ENCODE measurements at regions not wholly inside any gene's neighbourhood (a gene's known extent, or its start where the extent isn't known, plus 50 kb on each side); places are given as distances from the start of the nearest gene placed in this dataset.

DNA sequence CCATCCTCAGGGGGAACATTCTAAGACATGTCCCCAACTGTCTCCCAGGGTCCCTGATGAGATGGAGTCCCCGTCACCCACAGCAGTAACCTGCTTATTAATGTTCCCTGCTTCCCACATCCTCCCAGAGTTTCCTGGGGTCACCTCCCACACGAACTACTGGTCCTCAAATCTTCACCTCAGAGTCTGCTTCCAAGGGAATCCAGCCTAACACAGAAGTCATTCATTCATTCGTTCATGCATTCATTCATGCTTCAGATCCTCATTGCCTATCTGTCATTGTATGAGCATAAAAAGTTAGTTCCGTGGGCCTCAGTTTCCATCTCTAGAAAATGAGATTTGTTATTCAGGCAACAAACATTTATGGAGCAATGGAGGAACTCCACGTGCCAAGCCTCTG is 516.2 kb downstream of the SHQ1 start:
- TF ChIP-seq, protein P1, sequence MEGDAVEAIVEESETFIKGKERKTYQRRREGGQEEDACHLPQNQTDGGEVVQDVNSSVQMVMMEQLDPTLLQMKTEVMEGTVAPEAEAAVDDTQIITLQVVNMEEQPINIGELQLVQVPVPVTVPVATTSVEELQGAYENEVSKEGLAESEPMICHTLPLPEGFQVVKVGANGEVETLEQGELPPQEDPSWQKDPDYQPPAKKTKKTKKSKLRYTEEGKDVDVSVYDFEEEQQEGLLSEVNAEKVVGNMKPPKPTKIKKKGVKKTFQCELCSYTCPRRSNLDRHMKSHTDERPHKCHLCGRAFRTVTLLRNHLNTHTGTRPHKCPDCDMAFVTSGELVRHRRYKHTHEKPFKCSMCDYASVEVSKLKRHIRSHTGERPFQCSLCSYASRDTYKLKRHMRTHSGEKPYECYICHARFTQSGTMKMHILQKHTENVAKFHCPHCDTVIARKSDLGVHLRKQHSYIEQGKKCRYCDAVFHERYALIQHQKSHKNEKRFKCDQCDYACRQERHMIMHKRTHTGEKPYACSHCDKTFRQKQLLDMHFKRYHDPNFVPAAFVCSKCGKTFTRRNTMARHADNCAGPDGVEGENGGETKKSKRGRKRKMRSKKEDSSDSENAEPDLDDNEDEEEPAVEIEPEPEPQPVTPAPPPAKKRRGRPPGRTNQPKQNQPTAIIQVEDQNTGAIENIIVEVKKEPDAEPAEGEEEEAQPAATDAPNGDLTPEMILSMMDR (IDR thresholded peaks at IDR 0.05; ENCODE audit: poor library complexity) = no peak
- TF ChIP-seq EZH2phosphoT487 (IDR thresholded peaks at IDR 0.05; ENCODE audit: low read depth, severe bottlenecking, unreplicated experiment) = no peak
- TF ChIP-seq EZH2 (IDR thresholded peaks at IDR 0.05; ENCODE audit: borderline replicate concordance) = no peak

Data from hepatocyte (in vitro differentiated cells).